HEK293 (cell line): ENCODE measurements at regions not wholly inside any gene's neighbourhood (a gene's known extent, or its start where the extent isn't known, plus 50 kb on each side); places are given as distances from the start of the nearest gene placed in this dataset.

ENCODE experiments used
- CTCF ChIA-PET: fragments of 350-600 bp; formaldehyde crosslinking; extraction: SDS; loops from one replicate; lab custom pipeline; 2021; ENCODE audit warnings: antibody characterized with exemption; lab: Yijun Ruan, JAX
- POLR2A ChIA-PET: fragments of 300-600 bp; formaldehyde crosslinking; extraction: SDS; loops from one replicate; lab custom pipeline; 2020; ENCODE audit warnings: antibody characterized with exemption, inconsistent platforms; lab: Yijun Ruan, JAX
- H3K27ac ChIP-seq: fragments of 200-500 bp; sonication (Bioruptor generic); 2 replicates; pipeline ENCODE4 v1.5.1; 2014; ENCODE audit warnings: low read depth, low read length, control low read depth, inconsistent platforms; ENCODE audit errors: extremely low read depth
- H3K36me3 ChIP-seq, 2 experiments: fragments of 200-500 bp in 1 of 2; sonication (Bioruptor generic) in 1 of 2; 1 replicate in 1 of 2; 2 replicates in 1 of 2; pipeline ENCODE4 v1.5.1; 2014 to 2017; ENCODE audit warnings: inconsistent platforms in 2 of 2, low read length in 2 of 2; ENCODE audit not compliant: control insufficient read depth in 2 of 2, insufficient read depth in 1 of 2
- H3K4me1 ChIP-seq: fragments of 200-500 bp; sonication (Bioruptor generic); 2 replicates; pipeline ENCODE4 v1.5.1; 2014; ENCODE audit warnings: mild to moderate bottlenecking, low read length, inconsistent platforms; ENCODE audit not compliant: control insufficient read depth, insufficient read depth
- H3K4me3 ChIP-seq: 2 replicates; pipeline ENCODE4 v1.5.1; 2011; ENCODE audit warnings: low read depth, mild to moderate bottlenecking, control low read depth, low read length, moderate library complexity
- H3K9me3 ChIP-seq: fragments of 200-500 bp; sonication (Bioruptor generic); 2 replicates; pipeline ENCODE4 v1.5.1; 2014; ENCODE audit warnings: low read depth, low read length, inconsistent platforms; ENCODE audit not compliant: control insufficient read depth, insufficient read depth
- SP3 ChIP-seq: fragments of 450-650 bp; formaldehyde crosslinking; IDR thresholded peaks from 2 replicates; pipeline ENCODE4 v1.5.1; 2016; ENCODE audit warnings: missing biosample characterization, missing genetic modification characterization
- ZBTB10 ChIP-seq: fragments of 450-650 bp; formaldehyde crosslinking; IDR thresholded peaks from 2 replicates; pipeline ENCODE4 v1.5.1; 2016; ENCODE audit warnings: missing biosample characterization, missing genetic modification characterization
- ZBTB49 ChIP-seq: fragments of 450-650 bp; formaldehyde crosslinking; IDR thresholded peaks from 2 replicates; pipeline ENCODE4 v1.5.1; 2016; ENCODE audit warnings: missing biosample characterization, missing genetic modification characterization, low read depth
- ZFHX2 ChIP-seq: fragments of 450-650 bp; formaldehyde crosslinking; conservative IDR thresholded peaks from 2 replicates; pipeline ENCODE4 v1.5.1; 2016; ENCODE audit warnings: missing biosample characterization, missing genetic modification characterization
- ZNF138 ChIP-seq: fragments of 450-650 bp; formaldehyde crosslinking; IDR thresholded peaks from 2 replicates; pipeline ENCODE4 v1.5.1; 2016; ENCODE audit warnings: missing biosample characterization, missing genetic modification characterization, borderline replicate concordance
- ZNF19 ChIP-seq: fragments of 450-650 bp; formaldehyde crosslinking; IDR thresholded peaks from 2 replicates; pipeline ENCODE4; 2016; ENCODE audit warnings: missing biosample characterization, missing genetic modification characterization, low read depth
- ZNF211 ChIP-seq: fragments of 450-650 bp; formaldehyde crosslinking; IDR thresholded peaks from 2 replicates; pipeline ENCODE4 v1.5.1; 2016; ENCODE audit warnings: low read depth, missing biosample characterization, missing genetic modification characterization
- ZNF223 ChIP-seq: fragments of 450-650 bp; formaldehyde crosslinking; IDR thresholded peaks from 2 replicates; pipeline ENCODE4 v1.5.1; 2016; ENCODE audit warnings: missing biosample characterization, missing genetic modification characterization
- ZNF26 ChIP-seq: fragments of 450-650 bp; formaldehyde crosslinking; IDR thresholded peaks from 2 replicates; pipeline ENCODE4 v1.5.1; 2016; ENCODE audit warnings: missing biosample characterization, missing genetic modification characterization
- ZNF280C ChIP-seq: fragments of 450-650 bp; formaldehyde crosslinking; IDR thresholded peaks from 2 replicates; pipeline ENCODE4 v1.5.1; 2016; ENCODE audit warnings: missing biosample characterization, missing genetic modification characterization
- ZNF324 ChIP-seq: fragments of 450-650 bp; formaldehyde crosslinking; IDR thresholded peaks from 2 replicates; pipeline ENCODE4 v1.5.1; 2016; ENCODE audit warnings: missing biosample characterization, missing genetic modification characterization
- ZNF354C ChIP-seq: fragments of 450-650 bp; formaldehyde crosslinking; IDR thresholded peaks from 2 replicates; pipeline ENCODE4 v1.5.1; 2016; ENCODE audit warnings: missing biosample characterization, missing genetic modification characterization, low read depth, borderline replicate concordance
- ZNF394 ChIP-seq: fragments of 450-650 bp; formaldehyde crosslinking; IDR thresholded peaks from 2 replicates; pipeline ENCODE4 v1.5.1; 2016; ENCODE audit warnings: missing biosample characterization, missing genetic modification characterization, mild to moderate bottlenecking, moderate library complexity, borderline replicate concordance
- ZNF404 ChIP-seq: fragments of 450-650 bp; formaldehyde crosslinking; IDR thresholded peaks from 2 replicates; pipeline ENCODE4 v1.5.1; 2017; ENCODE audit warnings: missing biosample characterization, missing genetic modification characterization
- ZNF416 ChIP-seq: fragments of 450-650 bp; formaldehyde crosslinking; IDR thresholded peaks from 2 replicates; pipeline ENCODE4 v1.5.1; 2016; ENCODE audit warnings: missing biosample characterization, missing genetic modification characterization
- ZNF501 ChIP-seq: fragments of 450-650 bp; formaldehyde crosslinking; IDR thresholded peaks from 2 replicates; pipeline ENCODE4 v1.5.1; 2016; ENCODE audit warnings: missing biosample characterization, missing genetic modification characterization
- ZNF513 ChIP-seq: fragments of 450-650 bp; IDR thresholded peaks from 2 replicates; pipeline ENCODE4 v1.5.1; 2018; ENCODE audit warnings: missing biosample characterization, missing genetic modification characterization
- ZNF600 ChIP-seq: fragments of 450-650 bp; formaldehyde crosslinking; IDR thresholded peaks from 2 replicates; pipeline ENCODE4 v1.5.1; 2016; ENCODE audit warnings: missing biosample characterization, missing genetic modification characterization
- ZNF629 ChIP-seq: fragments of 450-650 bp; formaldehyde crosslinking; IDR thresholded peaks from 2 replicates; pipeline ENCODE4 v1.5.1; 2017; ENCODE audit warnings: missing biosample characterization, missing genetic modification characterization
- ZNF639 ChIP-seq: fragments of 450-650 bp; formaldehyde crosslinking; IDR thresholded peaks from 2 replicates; pipeline ENCODE4 v1.5.1; 2016; ENCODE audit warnings: missing biosample characterization, missing genetic modification characterization
- ZNF670 ChIP-seq: fragments of 450-650 bp; formaldehyde crosslinking; IDR thresholded peaks from 2 replicates; pipeline ENCODE4 v1.5.1; 2016; ENCODE audit warnings: missing biosample characterization, missing genetic modification characterization, low read depth
- ZSCAN4 ChIP-seq: fragments of 450-650 bp; formaldehyde crosslinking; IDR thresholded peaks from 2 replicates; pipeline ENCODE4 v1.5.1; 2017; ENCODE audit warnings: missing biosample characterization, missing genetic modification characterization

GRCh38 chr5:40399349-40399748 lies 280.4 kb upstream of the PTGER4 start:
- no peak for TF ChIP-seq ZFHX2 (tag by site-specific recombination)
- TF ChIP-seq ZNF670 (tag by site-specific recombination): no peak
- no peak for TF ChIP-seq SP3 (tag by site-specific recombination)
- TF ChIP-seq ZNF501 (tag by site-specific recombination): no peak
- TF ChIP-seq ZNF629: no peak
- TF ChIP-seq ZNF600 (tag by site-specific recombination): no peak
- TF ChIP-seq ZNF354C (tag by site-specific recombination): no peak
- TF ChIP-seq ZNF404: no peak
- TF ChIP-seq ZNF324 (tag by site-specific recombination): no peak
- TF ChIP-seq ZNF394 (tag by site-specific recombination): no peak
- no peak for TF ChIP-seq ZNF223
- no peak for TF ChIP-seq ZBTB10 (tag by site-specific recombination)
- Histone ChIP-seq H3K36me3 (no peaks in the 10 kb centered on the region), H3K4me1 (no peaks in the 10 kb centered on the region), H3K9me3 (no peaks in the 10 kb centered on the region), H3K4me3 (no peak overlapping the region), H3K27ac (no peak overlapping the region)
- ChIA-PET POLR2A (no interaction called here), CTCF (no interaction called here)

GRCh38 chr5:40397976-40398375 lies 281.7 kb upstream of the PTGER4 start:
- no peaks in the 10 kb centered on the region for H3K9me3 ChIP-seq
- CTCF ChIA-PET: interaction anchor here (0.7 kb wide), 1 partner anchor 668 kb away, joined by 3 read pairs; no protein-coding TSS in a partner anchor
- H3K36me3 ChIP-seq: no peaks in the 10 kb centered on the region
- no peak overlapping the region for H3K27ac ChIP-seq
- no peaks in the 10 kb centered on the region for H3K4me1 ChIP-seq
- H3K4me3 ChIP-seq: no peak overlapping the region
- POLR2A ChIA-PET: no interaction called here
- TF ChIP-seq ZNF138 (no peak), ZNF223 (no peak), ZNF26 (no peak), ZBTB49 (tag by site-specific recombination) (no peak), ZNF501 (tag by site-specific recombination) (no peak), ZNF513 (no peak), ZNF416 (tag by site-specific recombination) (no peak), ZSCAN4 (tag by site-specific recombination) (no peak), ZNF211 (tag by site-specific recombination) (no peak), ZNF404 (no peak), ZNF639 (tag by site-specific recombination) (no peak), ZNF280C (tag by site-specific recombination) (no peak), ZNF19 (tag by site-specific recombination) (no peak)
